A549 (cell line): ENCODE measurements at regions not wholly inside any gene's neighbourhood (a gene's known extent, or its start where the extent isn't known, plus 50 kb on each side); places are given as distances from the start of the nearest gene placed in this dataset.

Experiments
- ATAC-seq, 2 experiments: fragments of 200-7000 bp in 1 of 2; fragments of >200 bp in 1 of 2; cut with Nextera tagmentation in 1 of 2; cut with Tn5 transposase in 1 of 2; 3 replicates each; pipeline versions ENCODE4 v1.8.0 to v1.9.1; 2018 to 2020; ENCODE audit warnings: mild to moderate bottlenecking in 1 of 2, moderate library complexity in 1 of 2
- CTCF ChIA-PET: fragments of 300-600 bp; sonication (Branson Sonifier 250); formaldehyde crosslinking; extraction: SDS; loops from one replicate; lab custom pipeline; 2021; ENCODE audit warnings: antibody characterized with exemption, inconsistent platforms; lab: Yijun Ruan, JAX
- POLR2A ChIA-PET: fragments of 350-600 bp; formaldehyde crosslinking; extraction: SDS; loops from one replicate; lab custom pipeline; 2021; ENCODE audit warnings: antibody characterized with exemption, inconsistent platforms; lab: Yijun Ruan, JAX
- DNase-seq, 2 experiments: peaks; one replicate each; pipeline versions ENCODE4 v3.0.0 to v3.0.0-alpha.2; 2011 to 2016; ENCODE audit warnings: low read depth in 1 of 2, low spot score in 1 of 2
- FAIRE-seq: peaks from 2 replicates; lab custom pipeline; 2011; peaks lifted over from hg19 to GRCh38; lab: Jason Lieb, UNC
- H3K27ac ChIP-seq, 2 experiments: fragments of >200 bp; sonication (Bioruptor Twin); formaldehyde crosslinking; 3 replicates each; pipeline ENCODE4 v1.5.1; 2016 to 2017
- H3K4me1 ChIP-seq: fragments of >200 bp; sonication (Bioruptor Twin); formaldehyde crosslinking; 3 replicates; pipeline ENCODE4 v1.6.1; 2016
- H3K4me2 ChIP-seq: fragments of >200 bp; sonication (Bioruptor Twin); formaldehyde crosslinking; 3 replicates; pipeline ENCODE4 v1.6.1; 2016
- H3K4me3 ChIP-seq: fragments of >200 bp; sonication (Bioruptor Twin); formaldehyde crosslinking; 3 replicates; pipeline ENCODE4 v1.5.1; 2016
- H3K9me3 ChIP-seq: fragments of >200 bp; sonication (Bioruptor Twin); formaldehyde crosslinking; 3 replicates; pipeline ENCODE4 v1.6.1; 2016
- ATOH8 ChIP-seq: fragments of 250-450 bp; sonication (Bioruptor Pico); IDR thresholded peaks from 2 replicates; pipeline ENCODE4 v1.5.0; 2020; ENCODE audit warnings: low read depth, mild to moderate bottlenecking, moderate library complexity
- CBX2 ChIP-seq: fragments of 200-600 bp; sonication (generic); IDR thresholded peaks from 2 replicates; pipeline ENCODE4 v1.6.1; 2016; ENCODE audit warnings: low read depth, mild to moderate bottlenecking, borderline replicate concordance
- CBX8 ChIP-seq: fragments of 200-600 bp; sonication (generic); IDR thresholded peaks from 2 replicates; pipeline ENCODE4 v1.6.1; 2016
- CHD2 ChIP-seq: fragments of 150-350 bp; IDR thresholded peaks from 2 replicates; pipeline ENCODE4 v1.6.1; 2014; ENCODE audit warnings: low read length; ENCODE audit not compliant: partially characterized antibody
- CHD4 ChIP-seq: fragments of 200-600 bp; sonication (generic); IDR thresholded peaks from 2 replicates; pipeline ENCODE4 v1.6.1; 2016; ENCODE audit warnings: antibody characterized with exemption, mild to moderate bottlenecking, borderline replicate concordance
- FOSL2 ChIP-seq, 2 experiments: fragments of 450-650 bp in 1 of 2; fragments of >200 bp in 1 of 2; sonication (Bioruptor Twin) in 1 of 2; formaldehyde crosslinking; IDR thresholded peaks; 2 replicates each; pipeline versions ENCODE4 v1.5.0 to v1.6.1; 2016 to 2020; ENCODE audit warnings: mild to moderate bottlenecking in 1 of 2, moderate library complexity in 1 of 2
- HDAC2 ChIP-seq: fragments of 200-600 bp; sonication (generic); IDR thresholded peaks from 2 replicates; pipeline ENCODE4 v1.6.1; 2016
- HOXA7 ChIP-seq: fragments of 250-450 bp; sonication (Bioruptor Pico); IDR thresholded peaks from 2 replicates; pipeline ENCODE4 v1.5.0; 2020; ENCODE audit warnings: mild to moderate bottlenecking, moderate library complexity
- HOXB13 ChIP-seq: fragments of 250-450 bp; sonication (Bioruptor Pico); IDR thresholded peaks from 2 replicates; pipeline ENCODE4 v1.5.0; 2020; ENCODE audit warnings: low read depth, mild to moderate bottlenecking, moderate library complexity
- JUN ChIP-seq, 2 experiments: fragments of >200 bp; sonication (Bioruptor Twin); formaldehyde crosslinking; IDR thresholded peaks; 2 replicates in 1 of 2; 3 replicates in 1 of 2; pipeline ENCODE4 v1.6.1; 2016 to 2017
- KDM1A ChIP-seq: fragments of 200-600 bp; sonication (generic); IDR thresholded peaks from 2 replicates; pipeline ENCODE4 v1.6.1; 2016; ENCODE audit warnings: low read depth, mild to moderate bottlenecking
- KDM5A ChIP-seq: fragments of 200-600 bp; sonication (generic); IDR thresholded peaks from 2 replicates; pipeline ENCODE4 v1.6.1; 2016; ENCODE audit warnings: antibody characterized with exemption, mild to moderate bottlenecking
- MAFK ChIP-seq: fragments of 450-650 bp; IDR thresholded peaks from 2 replicates; pipeline ENCODE4 v1.6.1; 2014; ENCODE audit not compliant: partially characterized antibody
- MYC ChIP-seq: IDR thresholded peaks from 2 replicates; pipeline ENCODE4 v1.6.1; 2012; ENCODE audit warnings: mild to moderate bottlenecking, inconsistent platforms, low read length, improper control_type of control experiment, borderline replicate concordance
- NPAS2 ChIP-seq: fragments of 250-450 bp; sonication (Bioruptor Pico); IDR thresholded peaks from 2 replicates; pipeline ENCODE4 v1.8.0; 2022; ENCODE audit warnings: mild to moderate bottlenecking, moderate library complexity, borderline replicate concordance
- PHF8 ChIP-seq: fragments of 200-600 bp; sonication (generic); IDR thresholded peaks from 2 replicates; pipeline ENCODE4 v1.6.1; 2016; ENCODE audit warnings: low read depth, mild to moderate bottlenecking, antibody characterized with exemption, moderate library complexity, borderline replicate concordance
- RAD21 ChIP-seq, 2 experiments: fragments of >200 bp in 1 of 2; sonication (Bioruptor Twin) in 1 of 2; formaldehyde crosslinking in 1 of 2; IDR thresholded peaks in 1 of 2; conservative IDR thresholded peaks in 1 of 2; 2 replicates in 1 of 2; 3 replicates in 1 of 2; pipeline ENCODE4 v1.6.1; 2012 to 2018; ENCODE audit warnings: inconsistent platforms in 1 of 2
- RCOR1 ChIP-seq: fragments of 150-350 bp; IDR thresholded peaks from 2 replicates; pipeline ENCODE4 v1.6.1; 2014; ENCODE audit warnings: antibody characterized with exemption, low read length, low read depth
- RFX5 ChIP-seq: fragments of 450-650 bp; IDR thresholded peaks from 2 replicates; pipeline ENCODE4 v1.7.1; 2014; ENCODE audit warnings: antibody characterized with exemption, mild to moderate bottlenecking, moderate library complexity
- RNF2 ChIP-seq: fragments of 200-600 bp; sonication (generic); IDR thresholded peaks from 2 replicates; pipeline ENCODE4 v1.6.1; 2016; ENCODE audit warnings: low read depth, mild to moderate bottlenecking, antibody characterized with exemption, moderate library complexity, borderline replicate concordance
- SMC3 ChIP-seq: fragments of >200 bp; sonication (Bioruptor Twin); formaldehyde crosslinking; IDR thresholded peaks from 3 replicates; pipeline ENCODE4 v1.6.1; 2018; ENCODE audit warnings: inconsistent platforms
- TFCP2L1 ChIP-seq: fragments of 250-450 bp; sonication (Bioruptor Pico); IDR thresholded peaks from 2 replicates; pipeline ENCODE4 v1.5.0; 2021; ENCODE audit warnings: mild to moderate bottlenecking
- USF2 ChIP-seq: fragments of 450-650 bp; IDR thresholded peaks from 2 replicates; pipeline ENCODE4 v1.6.1; 2014; ENCODE audit warnings: antibody characterized with exemption
- ZFP36 ChIP-seq: fragments of 450-650 bp; IDR thresholded peaks from 2 replicates; pipeline ENCODE4 v1.6.1; 2014; ENCODE audit warnings: borderline replicate concordance; ENCODE audit not compliant: partially characterized antibody
- ZSCAN20 ChIP-seq: fragments of 250-450 bp; sonication (Bioruptor Pico); IDR thresholded peaks from 2 replicates; pipeline ENCODE4 v1.8.0; 2022; ENCODE audit warnings: mild to moderate bottlenecking, moderate library complexity
- WGBS: methylation state at CpG from one replicate; pipeline ENCODE4 v1.1.6; 2017; ENCODE audit errors: missing lambda C conversion rate; 5-methylcytosine and 5-hydroxymethylcytosine counted together
- TF ChIP-seq, protein P1 (sequence below): fragments of >200 bp; sonication (Bioruptor Twin); formaldehyde crosslinking; IDR thresholded peaks from 2 replicates; pipeline ENCODE4 v1.6.1; 2016
- TF ChIP-seq, protein P2 (sequence below): fragments of >200 bp; sonication (Bioruptor Twin); formaldehyde crosslinking; IDR thresholded peaks from 3 replicates; pipeline ENCODE4 v1.6.1; 2016

DNA sequence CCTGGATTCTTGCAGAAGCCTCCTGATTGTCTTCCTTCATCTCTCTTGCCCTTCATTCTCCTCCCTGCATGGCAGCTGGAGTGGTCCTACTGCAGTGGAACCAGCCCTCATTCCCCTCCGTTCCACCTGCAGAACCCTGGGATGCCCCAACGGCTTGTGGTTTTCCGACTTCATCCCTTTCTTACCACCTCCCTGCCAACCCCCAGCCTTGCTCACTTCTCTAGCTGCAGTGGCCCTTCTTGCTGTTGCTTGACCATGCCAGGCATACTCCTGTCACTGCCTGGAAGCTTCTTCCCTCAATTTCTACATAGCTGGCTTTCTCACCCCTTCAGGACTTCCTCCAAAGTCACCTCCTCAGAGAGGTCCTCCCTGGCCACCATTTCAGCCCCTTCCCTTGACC, 123.3 kb downstream of the BEGAIN start:
- no peak for DNase-seq
- FAIRE-seq = no peak
- 84% methylated on average over 3 of the region's 3 CpGs for WGBS
- Histone ChIP-seq H3K4me2 (no peak overlapping the region), H3K4me1 (no peaks in the 10 kb centered on the region), H3K27ac (no peak overlapping the region), H3K9me3 (no peaks in the 10 kb centered on the region), H3K4me3 (no peak overlapping the region)
- CTCF ChIA-PET = interaction anchor here (0.5 to 1.6 kb wide), 4 partner anchors 19 to 217 kb away, joined by 3 to 4 read pairs (median 3); no protein-coding TSS in a partner anchor
- POLR2A ChIA-PET = no interaction called here
- TF ChIP-seq HDAC2 (no peak), NPAS2 (CRISPR knock-in tag) (no peak), HOXA7 (no peak), PHF8 (no peak), RFX5 (no peak), ZFP36 (no peak), KDM1A (no peak), USF2 (no peak), MYC (no peak), SMC3 (no peak), TFCP2L1 (CRISPR knock-in tag) (no peak), CHD2 (no peak), FOSL2 (IDR thresholded peaks at IDR 0.05) (no peak), FOSL2 (CRISPR knock-in tag; IDR thresholded peaks at IDR 0.05) (no peak), MAFK (no peak)
- TF ChIP-seq, protein P1, sequence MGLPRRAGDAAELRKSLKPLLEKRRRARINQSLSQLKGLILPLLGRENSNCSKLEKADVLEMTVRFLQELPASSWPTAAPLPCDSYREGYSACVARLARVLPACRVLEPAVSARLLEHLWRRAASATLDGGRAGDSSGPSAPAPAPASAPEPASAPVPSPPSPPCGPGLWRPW = no peak
- TF ChIP-seq, protein P2, sequence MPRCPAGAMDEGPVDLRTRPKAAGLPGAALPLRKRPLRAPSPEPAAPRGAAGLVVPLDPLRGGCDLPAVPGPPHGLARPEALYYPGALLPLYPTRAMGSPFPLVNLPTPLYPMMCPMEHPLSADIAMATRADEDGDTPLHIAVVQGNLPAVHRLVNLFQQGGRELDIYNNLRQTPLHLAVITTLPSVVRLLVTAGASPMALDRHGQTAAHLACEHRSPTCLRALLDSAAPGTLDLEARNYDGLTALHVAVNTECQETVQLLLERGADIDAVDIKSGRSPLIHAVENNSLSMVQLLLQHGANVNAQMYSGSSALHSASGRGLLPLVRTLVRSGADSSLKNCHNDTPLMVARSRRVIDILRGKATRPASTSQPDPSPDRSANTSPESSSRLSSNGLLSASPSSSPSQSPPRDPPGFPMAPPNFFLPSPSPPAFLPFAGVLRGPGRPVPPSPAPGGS = no peak
- ATAC-seq = no peak

- ChIA-PET POLR2A (no interaction called here), CTCF (interaction anchor here (0.7 to 1.8 kb wide), 5 partner anchors 23 to 1199 kb away, joined by 3 to 5 read pairs (median 4); no protein-coding TSS in a partner anchor)
- ATAC-seq (no peak), DNase-seq (no peak), FAIRE-seq (no peak)
- no peak overlapping the region for H3K4me3 ChIP-seq
- WGBS = 54% methylated on average over 6 of the region's 9 CpGs
- no peaks in the 10 kb centered on the region for H3K9me3 ChIP-seq
- no peak overlapping the region for H3K27ac ChIP-seq
- H3K4me1 ChIP-seq = no peaks in the 10 kb centered on the region
- TF ChIP-seq, protein P1 = no peak
- TF ChIP-seq ATOH8 (CRISPR knock-in tag) (no peak), HOXB13 (CRISPR knock-in tag) (no peak), RCOR1 (no peak), SMC3 (no peak), ZFP36 (no peak), CBX8 (no peak), JUN (IDR thresholded peaks at IDR 0.05) (no peak), TFCP2L1 (CRISPR knock-in tag) (no peak), RAD21 (conservative IDR thresholded peaks at IDR 0.05 in 1 of 2, IDR thresholded peaks at IDR 0.05 in 1 of 2) (no peak), PHF8 (no peak), RNF2 (no peak), HDAC2 (no peak), CHD4 (no peak), KDM5A (no peak), ZSCAN20 (no peak), CBX2 (no peak), HOXA7 (no peak)
- H3K4me2 ChIP-seq = no peak overlapping the region
Observed at GRCh38 chr14:100466111-100466856, 120.9 kb downstream of the BEGAIN start.
